ENCODE measurements at regions not wholly inside any gene's neighbourhood (a gene's known extent, or its start where the extent isn't known, plus 50 kb on each side); places are given as distances from the start of the nearest gene placed in this dataset.
"Not testable (repeated sequence)": the region's sequence is repeated elsewhere in the genome, so short reads cannot be mapped to it uniquely, and the experiment has no call there.

- H3K36me3 Mint-ChIP-seq, H3K4me3 Mint-ChIP-seq, CTCF ChIA-PET: not testable (repeated sequence)
Observed at GRCh38 chr7:56697058-56697457, 435.2 kb downstream of the ZNF479 start.

GRCh38 chr7:56686276-56686859, 445.9 kb downstream of the ZNF479 start:
- Mint-ChIP-seq H3K27me3 (no peaks in the 10 kb centered on the region), H3K4me3 (no peak overlapping the region), H3K36me3 (peaks cover 1 to 3% (median 3%) of the 10 kb centered on the region in 3 donors), H3K9me3 (peaks cover 55 to 74% (median 58%) of the 10 kb centered on the region in 5 donors), H3K4me1 (no peaks in the 10 kb centered on the region), H3K27ac (no peak overlapping the region)
- Histone ChIP-seq H3K9me3 (ENCODE audit: low read length) (peaks cover 7% of the 10 kb centered on the region), H3K4me3 (ENCODE audit: low read length) (no peak overlapping the region), H3K27ac (ENCODE audit: low read depth, low read length) (no peak overlapping the region), H3K4me1 (ENCODE audit: insufficient read depth, low read length) (no peaks in the 10 kb centered on the region), H3K27me3 (ENCODE audit: insufficient read depth, low read length, poor library complexity, severe bottlenecking) (no peaks in the 10 kb centered on the region), H3K36me3 (ENCODE audit: insufficient read depth, low read length) (no peaks in the 10 kb centered on the region)
- POLR2A ChIA-PET = no interaction called here
- CTCF ChIA-PET = no interaction called here
- DNase-seq = no peak

More at GRCh38 chr7:56697058-56697457, 435.2 kb downstream of the ZNF479 start:
- H3K4me1 ChIP-seq (ENCODE audit: insufficient read depth, low read length); H3K27me3 ChIP-seq (ENCODE audit: insufficient read depth, low read length, poor library complexity, severe bottlenecking); H3K4me1 Mint-ChIP-seq; DNase-seq; H3K36me3 ChIP-seq (ENCODE audit: insufficient read depth, low read length); H3K4me3 ChIP-seq (ENCODE audit: low read length); H3K27me3 Mint-ChIP-seq; POLR2A ChIA-PET; H3K9me3 ChIP-seq (ENCODE audit: low read length); H3K27ac Mint-ChIP-seq; H3K27ac ChIP-seq (ENCODE audit: low read depth, low read length): not testable (repeated sequence)
- peaks cover 9 to 41% (median 13%) of the 10 kb centered on the region in 5 donors for H3K9me3 Mint-ChIP-seq

GRCh38 chr7:56639173-56639746, 493.0 kb downstream of the ZNF479 start:
- H3K27ac ChIP-seq (ENCODE audit: low read depth, low read length) = no peak overlapping the region
- CTCF ChIA-PET = no interaction called here
- H3K27me3 Mint-ChIP-seq = no peaks in the 10 kb centered on the region
- peaks cover 50 to 75% (median 55%) of the 10 kb centered on the region in 5 donors for H3K9me3 Mint-ChIP-seq
- no peak for DNase-seq
- H3K4me1 ChIP-seq (ENCODE audit: insufficient read depth, low read length) = no peaks in the 10 kb centered on the region
- H3K36me3 Mint-ChIP-seq = peaks cover 0 to 3% (median 0%) of the 10 kb centered on the region in 3 donors
- H3K27me3 ChIP-seq (ENCODE audit: insufficient read depth, low read length, poor library complexity, severe bottlenecking) = no peaks in the 10 kb centered on the region
- POLR2A ChIA-PET = no interaction called here
- H3K27ac Mint-ChIP-seq = no peak overlapping the region
- H3K4me1 Mint-ChIP-seq = no peaks in the 10 kb centered on the region
- H3K4me3 ChIP-seq (ENCODE audit: low read length) = no peak overlapping the region
- no peak overlapping the region for H3K4me3 Mint-ChIP-seq
- peaks cover 9% of the 10 kb centered on the region for H3K9me3 ChIP-seq (ENCODE audit: low read length)
- H3K36me3 ChIP-seq (ENCODE audit: insufficient read depth, low read length) = no peaks in the 10 kb centered on the region

- Mint-ChIP-seq H3K4me3 (no peak overlapping the region), H3K4me1 (no peaks in the 10 kb centered on the region), H3K27me3 (no peaks in the 10 kb centered on the region), H3K27ac (no peak overlapping the region), H3K9me3 (peaks cover 9 to 41% (median 19%) of the 10 kb centered on the region in 5 donors), H3K36me3 (no peaks in the 10 kb centered on the region)
- no peak for DNase-seq
- Histone ChIP-seq H3K4me3 (ENCODE audit: low read length) (no peak overlapping the region), H3K27ac (ENCODE audit: low read depth, low read length) (no peak overlapping the region), H3K9me3 (ENCODE audit: low read length) (no peaks in the 10 kb centered on the region), H3K27me3 (ENCODE audit: insufficient read depth, low read length, poor library complexity, severe bottlenecking) (no peaks in the 10 kb centered on the region), H3K36me3 (ENCODE audit: insufficient read depth, low read length) (no peaks in the 10 kb centered on the region), H3K4me1 (ENCODE audit: insufficient read depth, low read length) (no peaks in the 10 kb centered on the region)
- CTCF ChIA-PET = no interaction called here
- POLR2A ChIA-PET = no interaction called here
Observed at GRCh38 chr7:56609852-56610355, 493.7 kb upstream of the NUPR2 start.

- H3K4me1 Mint-ChIP-seq = no peaks in the 10 kb centered on the region
- H3K36me3 ChIP-seq (ENCODE audit: insufficient read depth, low read length) = no peaks in the 10 kb centered on the region
- no peak overlapping the region for H3K27ac ChIP-seq (ENCODE audit: low read depth, low read length)
- H3K4me1 ChIP-seq (ENCODE audit: insufficient read depth, low read length) = no peaks in the 10 kb centered on the region
- H3K36me3 Mint-ChIP-seq = no peaks in the 10 kb centered on the region
- H3K27me3 Mint-ChIP-seq = no peaks in the 10 kb centered on the region
- POLR2A ChIA-PET = no interaction called here
- H3K4me3 Mint-ChIP-seq = no peak overlapping the region
- H3K27ac Mint-ChIP-seq = no peak overlapping the region
- CTCF ChIA-PET = no interaction called here
- no peaks in the 10 kb centered on the region for H3K9me3 ChIP-seq (ENCODE audit: low read length)
- no peaks in the 10 kb centered on the region for H3K27me3 ChIP-seq (ENCODE audit: insufficient read depth, low read length, poor library complexity, severe bottlenecking)
- peaks cover 7 to 46% (median 20%) of the 10 kb centered on the region in 5 donors for H3K9me3 Mint-ChIP-seq
- no peak for DNase-seq
- no peak overlapping the region for H3K4me3 ChIP-seq (ENCODE audit: low read length)
Observed at GRCh38 chr7:56605146-56605545, 488.9 kb upstream of the NUPR2 start.

GRCh38 chr7:56578612-56579011, 462.4 kb upstream of the NUPR2 start:
- ChIA-PET POLR2A (no interaction called here), CTCF (no interaction called here)
- no peaks in the 10 kb centered on the region for H3K27me3 Mint-ChIP-seq
- peaks cover 3% of the 10 kb centered on the region for H3K9me3 ChIP-seq (ENCODE audit: low read length)
- H3K36me3 ChIP-seq (ENCODE audit: insufficient read depth, low read length) = no peaks in the 10 kb centered on the region
- H3K4me3 ChIP-seq (ENCODE audit: low read length) = no peak overlapping the region
- no peaks in the 10 kb centered on the region for H3K27me3 ChIP-seq (ENCODE audit: insufficient read depth, low read length, poor library complexity, severe bottlenecking)
- H3K27ac Mint-ChIP-seq = no peak overlapping the region
- H3K9me3 Mint-ChIP-seq = peaks cover 12 to 54% (median 19%) of the 10 kb centered on the region in 5 donors
- DNase-seq = no peak
- H3K4me1 ChIP-seq (ENCODE audit: insufficient read depth, low read length) = no peaks in the 10 kb centered on the region
- H3K36me3 Mint-ChIP-seq = no peaks in the 10 kb centered on the region
- no peak overlapping the region for H3K27ac ChIP-seq (ENCODE audit: low read depth, low read length)
- no peaks in the 10 kb centered on the region for H3K4me1 Mint-ChIP-seq
- no peak overlapping the region for H3K4me3 Mint-ChIP-seq

GRCh38 chr7:56570968-56571367, 454.8 kb upstream of the NUPR2 start:
- no peak overlapping the region for H3K27ac ChIP-seq (ENCODE audit: low read depth, low read length)
- no peak overlapping the region for H3K4me3 ChIP-seq (ENCODE audit: low read length)
- Mint-ChIP-seq H3K4me3 (no peak overlapping the region), H3K27ac (no peak overlapping the region), H3K9me3 (peaks cover 12 to 28% (median 14%) of the 10 kb centered on the region in 5 donors), H3K4me1 (no peaks in the 10 kb centered on the region), H3K36me3 (no peaks in the 10 kb centered on the region), H3K27me3 (no peaks in the 10 kb centered on the region)
- CTCF ChIA-PET = no interaction called here
- no peaks in the 10 kb centered on the region for H3K36me3 ChIP-seq (ENCODE audit: insufficient read depth, low read length)
- no peak for DNase-seq
- H3K4me1 ChIP-seq (ENCODE audit: insufficient read depth, low read length) = no peaks in the 10 kb centered on the region
- no peaks in the 10 kb centered on the region for H3K9me3 ChIP-seq (ENCODE audit: low read length)
- POLR2A ChIA-PET = no interaction called here
- no peaks in the 10 kb centered on the region for H3K27me3 ChIP-seq (ENCODE audit: insufficient read depth, low read length, poor library complexity, severe bottlenecking)

- POLR2A ChIA-PET = no interaction called here
- H3K4me1 Mint-ChIP-seq = no peaks in the 10 kb centered on the region
Observed at GRCh38 chr7:56538541-56539429, 422.6 kb upstream of the NUPR2 start.

More at GRCh38 chr7:56538541-56539429, 422.6 kb upstream of the NUPR2 start:
- CTCF ChIA-PET = no interaction called here
- H3K9me3 Mint-ChIP-seq = peaks cover 12 to 41% (median 29%) of the 10 kb centered on the region in 5 donors
- Histone ChIP-seq H3K4me3 (ENCODE audit: low read length) (no peak overlapping the region), H3K4me1 (ENCODE audit: insufficient read depth, low read length) (no peaks in the 10 kb centered on the region), H3K36me3 (ENCODE audit: insufficient read depth, low read length) (no peaks in the 10 kb centered on the region), H3K27me3 (ENCODE audit: insufficient read depth, low read length, poor library complexity, severe bottlenecking) (no peaks in the 10 kb centered on the region), H3K9me3 (ENCODE audit: low read length) (peaks cover 5% of the 10 kb centered on the region), H3K27ac (ENCODE audit: low read depth, low read length) (no peak overlapping the region)
- H3K27ac Mint-ChIP-seq = no peak overlapping the region
- no peak for DNase-seq
- H3K4me3 Mint-ChIP-seq = no peak overlapping the region
- no peaks in the 10 kb centered on the region for H3K36me3 Mint-ChIP-seq
- H3K27me3 Mint-ChIP-seq = no peaks in the 10 kb centered on the region
